Transverse colon (tissue), 4 donors: ENCODE measurements at regions not wholly inside any gene's neighbourhood (a gene's known extent, or its start where the extent isn't known, plus 50 kb on each side); places are given as distances from the start of the nearest gene placed in this dataset.

ENCODE experiments used
- DNase-seq: peaks from one replicate; pipeline ENCODE4 v3.0.0-alpha.2; 2019
- H3K27ac ChIP-seq, 4 donors: fragments of 200-600 bp; sonication (generic); 2 replicates each; pipeline ENCODE4 v1.5.1; 2016 to 2018; ENCODE audit warnings: inconsistent platforms in 4 of 4
- H3K27me3 ChIP-seq: fragments of 200-600 bp; sonication (generic); 2 replicates; pipeline ENCODE4 v1.5.1; 2017; ENCODE audit warnings: inconsistent platforms
- H3K36me3 ChIP-seq, 4 donors: fragments of 200-600 bp; sonication (generic); 2 replicates each; pipeline ENCODE4 v1.5.1; 2017 to 2019; ENCODE audit warnings: inconsistent platforms in 4 of 4
- H3K4me1 ChIP-seq, 4 donors: fragments of 200-600 bp; sonication (generic); 2 replicates each; pipeline ENCODE4 v1.5.1; 2017 to 2020; ENCODE audit warnings: inconsistent platforms in 4 of 4
- H3K4me3 ChIP-seq, 4 donors: fragments of 200-600 bp; sonication (generic); 1 replicate in 1 of 4; 2 replicates in 3 of 4; pipeline versions ENCODE4 v1.5.1 to v1.6.1; 2017 to 2019; ENCODE audit warnings: inconsistent platforms in 4 of 4
- H3K9me3 ChIP-seq, 2 donors: fragments of 200-600 bp; sonication (generic); 2 replicates each; pipeline ENCODE4 v1.5.1; 2017 to 2019; ENCODE audit warnings: inconsistent platforms in 2 of 2
- CTCF ChIP-seq, 5 experiments: fragments of 200-600 bp in 3 of 5; fragments of 450-650 bp in 2 of 5; sonication (generic) in 3 of 5; IDR thresholded peaks; 1 replicate in 2 of 5; 2 replicates in 3 of 5; pipeline ENCODE4 v1.5.1; 2016 to 2017; ENCODE audit warnings: antibody characterized with exemption in 5 of 5, inconsistent platforms in 3 of 5, mild to moderate bottlenecking in 2 of 5, moderate library complexity in 1 of 5
- EP300 ChIP-seq: sonication (generic); formaldehyde crosslinking; IDR thresholded peaks from one replicate; pipeline ENCODE4 v1.6.1; 2017; ENCODE audit warnings: antibody characterized with exemption, low read depth
- POLR2A ChIP-seq: fragments of 450-650 bp; IDR thresholded peaks from one replicate; pipeline ENCODE4 v1.6.1; 2016; ENCODE audit warnings: antibody characterized with exemption, mild to moderate bottlenecking, moderate library complexity
- POLR2AphosphoS5 ChIP-seq, 3 donors: sonication (generic); formaldehyde crosslinking; IDR thresholded peaks; one replicate each; pipeline ENCODE4 v1.6.1; 2016; ENCODE audit warnings: antibody characterized with exemption in 3 of 3
- WGBS, 2 donors: methylation state at CpG; one replicate each; pipeline ENCODE4 v1.1.5; 2018; ENCODE audit warnings: low coverage in 1 of 2; 5-methylcytosine and 5-hydroxymethylcytosine counted together
- in situ Hi-C, 4 donors: fragments of 200-750 bp; cut with MboI; loops; one replicate each; pipeline versions ENCODE4 v1.15.0 to v1.15.1; 2017; ENCODE audit warnings: low sequenced_read_pairs in 3 of 4, low pct_ligation_motif_present in 1 of 4, low pct_unique_long_range_greater_than_20kb in 1 of 4
- intact Hi-C: fragments of 100-400 bp; cut with DNase I; formaldehyde crosslinking; loops from one replicate; pipeline ENCODE4 v1.15.1; 2023; ENCODE audit warnings: low total_unique reads

- Histone ChIP-seq H3K4me3 (no peak overlapping the region), H3K4me1 (no peaks in the 10 kb centered on the region), H3K27me3 (no peaks in the 10 kb centered on the region), H3K36me3 (no peaks in the 10 kb centered on the region), H3K9me3 (no peaks in the 10 kb centered on the region), H3K27ac (no peak overlapping the region)
- intact Hi-C loops (no loop called here), in situ Hi-C loops (no loop called here)
- TF ChIP-seq POLR2A (no peak), EP300 (no peak), CTCF (IDR thresholded peaks at IDR 0.05) (no peak), POLR2AphosphoS5 (IDR thresholded peaks at IDR 0.05) (no peak)
- 56 to 74% methylated on average over 2 to 4 of the region's 4 CpGs for WGBS, 2 donors
- no peak for DNase-seq
Observed at GRCh38 chr11:115874843-115875242, 370.6 kb upstream of the CADM1 start.

GRCh38 chr11:115873813-115874212 is 369.6 kb upstream of the CADM1 start:
- no peak for DNase-seq
- intact Hi-C loops (no loop called here), in situ Hi-C loops (no loop called here)
- Histone ChIP-seq H3K36me3 (no peaks in the 10 kb centered on the region), H3K27me3 (no peaks in the 10 kb centered on the region), H3K4me3 (no peak overlapping the region), H3K9me3 (no peaks in the 10 kb centered on the region), H3K27ac (no peak overlapping the region), H3K4me1 (no peaks in the 10 kb centered on the region)
- TF ChIP-seq CTCF (IDR thresholded peaks at IDR 0.05) (no peak), EP300 (no peak), POLR2A (no peak), POLR2AphosphoS5 (IDR thresholded peaks at IDR 0.05) (no peak)
- 43 to 44% methylated on average over 5 of the region's 5 CpGs for WGBS, 2 donors

- Histone ChIP-seq H3K27me3 (no peaks in the 10 kb centered on the region), H3K36me3 (no peaks in the 10 kb centered on the region), H3K27ac (no peak overlapping the region), H3K4me3 (no peak overlapping the region), H3K9me3 (no peaks in the 10 kb centered on the region), H3K4me1 (no peaks in the 10 kb centered on the region)
- no peak for TF ChIP-seq POLR2A
- TF ChIP-seq CTCF (IDR thresholded peaks at IDR 0.05): no peak
- TF ChIP-seq EP300: no peak
- no peak for TF ChIP-seq POLR2AphosphoS5 (IDR thresholded peaks at IDR 0.05)
- intact Hi-C loops: no loop called here
- DNase-seq: no peak
- in situ Hi-C loops: no loop called here
- 43 to 54% methylated on average over 5 of the region's 5 CpGs for WGBS, 2 donors
Observed at GRCh38 chr11:115872416-115872815, 368.2 kb upstream of the CADM1 start.

GRCh38 chr11:115871161-115871760 is 367.0 kb upstream of the CADM1 start:
- TF ChIP-seq EP300 (no peak), POLR2A (no peak), POLR2AphosphoS5 (IDR thresholded peaks at IDR 0.05) (no peak), CTCF (IDR thresholded peaks at IDR 0.05) (no peak)
- no peak overlapping the region for H3K4me3 ChIP-seq
- no peaks in the 10 kb centered on the region for H3K4me1 ChIP-seq
- DNase-seq: no peak
- H3K36me3 ChIP-seq: no peaks in the 10 kb centered on the region
- intact Hi-C loops (no loop called here), in situ Hi-C loops (no loop called here)
- no peak overlapping the region for H3K27ac ChIP-seq
- H3K9me3 ChIP-seq: no peaks in the 10 kb centered on the region
- WGBS, 2 donors: 86 to 88% methylated on average over 8 to 9 of the region's 9 CpGs
- H3K27me3 ChIP-seq: no peaks in the 10 kb centered on the region
